CD4-positive, alpha-beta T cell (primary cell): ENCODE measurements at regions not wholly inside any gene's neighbourhood (a gene's known extent, or its start where the extent isn't known, plus 50 kb on each side); places are given as distances from the start of the nearest gene placed in this dataset.

Experiments
- ATAC-seq: fragments of 200-7000 bp; cut with Tn5 transposase; one replicate; pipeline ENCODE4 v1.10.0; 2022; ENCODE audit warnings: mild to moderate bottlenecking; ENCODE audit not compliant: poor library complexity
- CTCF ChIA-PET: fragments of 350-600 bp; sonication (Branson Sonifier 250); formaldehyde crosslinking; loops from one replicate; lab custom pipeline; 2021; ENCODE audit warnings: antibody characterized with exemption, inconsistent platforms; lab: Charles Lee
- POLR2A ChIA-PET: fragments of 350-600 bp; sonication (Branson Sonifier 250); formaldehyde crosslinking; loops from one replicate; lab custom pipeline; 2021; ENCODE audit warnings: antibody characterized with exemption, inconsistent platforms; lab: Charles Lee
- DNase-seq, 14 experiments: peaks; one replicate each; pipeline ENCODE4 v3.0.0-alpha.2; 2013 to 2020; ENCODE audit warnings: mixed read lengths in 2 of 14
- H3K27ac ChIP-seq, 2 donors: one replicate each; pipeline versions ENCODE4 v1.5.1 to v1.7.0; 2013; ENCODE audit warnings: low read length in 2 of 2, low read depth in 1 of 2, mild to moderate bottlenecking in 1 of 2
- H3K27me3 ChIP-seq, 2 experiments: 1 replicate in 1 of 2; 2 replicates in 1 of 2; pipeline versions ENCODE4 v1.6.1 to v1.7.0; 2013; ENCODE audit warnings: low read length in 2 of 2, control low read depth in 1 of 2, mild to moderate bottlenecking in 1 of 2, moderate library complexity in 1 of 2; ENCODE audit not compliant: insufficient read depth in 2 of 2, control insufficient read depth in 1 of 2
- H3K36me3 ChIP-seq: one replicate; pipeline ENCODE4 v1.6.1; 2013; ENCODE audit warnings: low read length, control low read depth; ENCODE audit not compliant: insufficient read depth
- H3K4me1 ChIP-seq: one replicate; pipeline ENCODE4 v1.6.1; 2013; ENCODE audit warnings: low read length, control low read depth; ENCODE audit not compliant: insufficient read depth
- H3K4me3 ChIP-seq: one replicate; pipeline ENCODE4 v1.5.1; 2013; ENCODE audit warnings: mild to moderate bottlenecking, low read length, moderate library complexity
- H3K9me3 ChIP-seq, 2 experiments: 1 replicate in 1 of 2; 2 replicates in 1 of 2; pipeline versions ENCODE4 v1.6.1 to v1.7.0; 2013; ENCODE audit warnings: low read length in 2 of 2, mild to moderate bottlenecking in 2 of 2, control low read depth in 1 of 2, moderate library complexity in 1 of 2; ENCODE audit not compliant: control insufficient read depth in 1 of 2, insufficient read depth in 1 of 2
- H3K27ac Mint-ChIP-seq: one replicate; pipeline ENCODE4 v1.8.0; 2020; ENCODE audit warnings: mixed read lengths
- H3K27me3 Mint-ChIP-seq: one replicate; pipeline ENCODE4 v1.8.0; 2021; ENCODE audit warnings: mixed read lengths
- H3K36me3 Mint-ChIP-seq: one replicate; pipeline ENCODE4 v1.8.0; 2021; ENCODE audit warnings: low read depth, mixed read lengths
- H3K4me1 Mint-ChIP-seq: one replicate; pipeline ENCODE4 v1.8.0; 2021; ENCODE audit warnings: low read depth, mixed read lengths
- H3K4me3 Mint-ChIP-seq: one replicate; pipeline ENCODE4 v1.8.0; 2020; ENCODE audit warnings: mild to moderate bottlenecking, mixed read lengths
- H3K9me3 Mint-ChIP-seq: one replicate; pipeline ENCODE4 v1.8.0; 2020; ENCODE audit warnings: mixed read lengths
- CTCF ChIP-seq: fragments of 200-600 bp; IDR thresholded peaks from one replicate; pipeline ENCODE4 v1.8.0; 2022; ENCODE audit warnings: antibody characterized with exemption, mild to moderate bottlenecking
- intact Hi-C, 2 experiments: fragments of 100-400 bp; cut with DNase I in 1 of 2; cut with micrococcal nuclease in 1 of 2; formaldehyde crosslinking; loops; one replicate each; pipeline versions ENCODE4 v1.15.1 to v1.9.0; 2023 to 2025; cut with DNase I, micrococcal nuclease

DNA sequence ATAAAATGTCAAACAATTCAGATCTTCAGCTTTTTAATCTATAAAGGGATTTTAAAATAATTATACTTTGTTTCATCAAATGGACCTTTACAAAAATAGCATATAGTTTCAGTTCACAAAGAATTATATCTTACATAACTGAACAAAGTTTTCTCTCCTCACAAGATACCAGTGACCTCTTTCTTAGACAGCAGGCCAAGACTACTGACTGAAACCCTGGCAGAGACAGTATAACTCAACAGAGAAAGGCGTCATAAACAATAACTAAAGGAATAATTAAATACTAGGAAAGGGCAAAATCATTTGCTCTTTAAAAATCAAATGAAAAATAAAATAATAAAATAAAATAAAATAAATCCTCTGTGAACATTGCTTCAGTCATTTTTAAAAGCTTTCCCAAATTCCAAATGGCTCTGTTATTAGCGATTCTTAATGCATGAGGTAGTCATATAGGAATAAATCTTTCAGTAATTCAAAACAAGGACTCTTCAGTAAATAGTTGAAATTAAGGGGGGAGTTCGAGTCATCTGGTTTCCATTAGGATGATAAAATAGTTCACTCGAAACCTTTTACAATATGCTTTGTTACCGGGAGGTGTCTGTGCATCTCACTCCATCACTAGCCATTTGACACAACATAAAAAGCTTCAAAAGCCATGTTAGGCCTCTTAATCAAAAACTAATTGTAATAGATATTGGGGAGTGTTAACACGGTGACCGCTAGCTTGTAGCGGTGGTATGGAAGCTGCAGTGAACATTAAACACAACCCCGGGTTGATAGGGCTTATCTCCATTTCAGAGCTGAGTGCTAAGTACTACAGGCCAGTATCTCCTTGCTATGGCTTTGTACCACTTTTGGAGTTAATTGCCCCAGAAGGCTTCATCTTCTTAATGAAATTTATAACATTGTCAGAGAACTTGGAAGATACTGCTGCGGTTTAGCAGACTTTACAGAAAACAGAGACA is 142.9 kb upstream of the NR2F2 start:
- H3K27me3 ChIP-seq: no peaks in the 10 kb centered on the region
- no peak for DNase-seq
- no peak for ATAC-seq

GRCh38 chr15:96197721-96198120 is 132.8 kb upstream of the NR2F2 start:
- H3K36me3 ChIP-seq: no peaks in the 10 kb centered on the region
- peaks cover 0 to 2% of the 10 kb centered on the region in 2 experiments for H3K27me3 ChIP-seq
- Mint-ChIP-seq H3K27me3 (peaks cover 16% of the 10 kb centered on the region), H3K9me3 (peaks cover 16% of the 10 kb centered on the region), H3K4me3 (no peak overlapping the region), H3K4me1 (no peaks in the 10 kb centered on the region), H3K27ac (no peak overlapping the region), H3K36me3 (no peaks in the 10 kb centered on the region)
- H3K4me3 ChIP-seq: no peak overlapping the region
- ChIA-PET CTCF (no interaction called here), POLR2A (no interaction called here)
- no peaks in the 10 kb centered on the region for H3K4me1 ChIP-seq
- TF ChIP-seq CTCF: no peak
- H3K27ac ChIP-seq: no peak overlapping the region
- ATAC-seq: no peak
- DNase-seq: no peak
- intact Hi-C loops: no loop called here
- H3K9me3 ChIP-seq: peaks cover 0 to 12% of the 10 kb centered on the region in 2 experiments

More for the DNA sequence above, 142.9 kb upstream of the NR2F2 start:
- Mint-ChIP-seq H3K4me3 (no peak overlapping the region), H3K27me3 (no peaks in the 10 kb centered on the region), H3K4me1 (no peaks in the 10 kb centered on the region), H3K36me3 (no peaks in the 10 kb centered on the region), H3K9me3 (no peaks in the 10 kb centered on the region), H3K27ac (no peak overlapping the region)
- Histone ChIP-seq H3K9me3 (peaks cover 0 to 5% of the 10 kb centered on the region in 2 experiments), H3K4me1 (no peaks in the 10 kb centered on the region), H3K27ac (no peak overlapping the region), H3K4me3 (no peak overlapping the region), H3K36me3 (no peaks in the 10 kb centered on the region)
- ChIA-PET POLR2A (no interaction called here), CTCF (no interaction called here)
- TF ChIP-seq CTCF: no peak
- intact Hi-C loops: no loop called here

GRCh38 chr15:96199111-96199510 is 131.4 kb upstream of the NR2F2 start:
- CTCF ChIA-PET: no interaction called here
- peaks cover 0 to 2% of the 10 kb centered on the region in 2 experiments for H3K27me3 ChIP-seq
- Mint-ChIP-seq H3K36me3 (no peaks in the 10 kb centered on the region), H3K27me3 (peaks cover 16% of the 10 kb centered on the region), H3K9me3 (peaks cover 12% of the 10 kb centered on the region), H3K4me1 (no peaks in the 10 kb centered on the region), H3K4me3 (no peak overlapping the region), H3K27ac (no peak overlapping the region)
- intact Hi-C loops: no loop called here
- no peaks in the 10 kb centered on the region for H3K36me3 ChIP-seq
- no peaks in the 10 kb centered on the region for H3K4me1 ChIP-seq
- DNase-seq (no peak), ATAC-seq (no peak)
- H3K4me3 ChIP-seq: no peak overlapping the region
- POLR2A ChIA-PET: no interaction called here
- H3K27ac ChIP-seq: no peak overlapping the region
- TF ChIP-seq CTCF: no peak
- peaks cover 0 to 13% of the 10 kb centered on the region in 2 experiments for H3K9me3 ChIP-seq
